HG03457 (cell line): ENCODE measurements at regions not wholly inside any gene's neighbourhood (a gene's known extent, or its start where the extent isn't known, plus 50 kb on each side); places are given as distances from the start of the nearest gene placed in this dataset.

Experiments used
- ATAC-seq: cut with Tn5 transposase; IDR thresholded peaks from one replicate; pipeline ENCODE4 v1.9.1; 2021; ENCODE audit warnings: moderate number of reproducible peaks; ENCODE audit not compliant: unreplicated experiment

GRCh38 chr10:78383378-78384048 lies 349.9 kb downstream of the RPS24 start:
- no peak for ATAC-seq

- ATAC-seq, result no peak
Observed at GRCh38 chr10:78384049-78384431, 350.4 kb downstream of the RPS24 start.

- no peak for ATAC-seq
Observed at GRCh38 chr10:78385599-78385998, 351.9 kb downstream of the RPS24 start.

GRCh38 chr10:78386509-78386908 lies 352.8 kb downstream of the RPS24 start:
- ATAC-seq, result no peak

- ATAC-seq, result no peak
Observed at GRCh38 chr10:78388331-78389050, 354.8 kb downstream of the RPS24 start.

GRCh38 chr10:78389419-78389818 lies 355.8 kb downstream of the RPS24 start:
- no peak for ATAC-seq

- ATAC-seq, result no peak
Observed at GRCh38 chr10:78390051-78390450, 356.4 kb downstream of the RPS24 start.

- ATAC-seq, result no peak
Observed at GRCh38 chr10:78390817-78391216, 357.2 kb downstream of the RPS24 start.

- no peak for ATAC-seq
Observed at GRCh38 chr10:78391585-78391984, 357.9 kb downstream of the RPS24 start.

- no peak for ATAC-seq
Observed at GRCh38 chr10:78392197-78392596, 358.5 kb downstream of the RPS24 start.

GRCh38 chr10:78393094-78393493 lies 359.4 kb downstream of the RPS24 start:
- no peak for ATAC-seq

- ATAC-seq, result no peak
Observed at GRCh38 chr10:78394047-78394446, 360.4 kb downstream of the RPS24 start.

GRCh38 chr10:78395162-78395561 lies 361.5 kb downstream of the RPS24 start:
- no peak for ATAC-seq

GRCh38 chr10:78396754-78397153 lies 363.1 kb downstream of the RPS24 start:
- ATAC-seq, result no peak

GRCh38 chr10:78397786-78398185 lies 364.1 kb downstream of the RPS24 start:
- no peak for ATAC-seq

- ATAC-seq, result no peak
Observed at GRCh38 chr10:78398382-78398781, 364.7 kb downstream of the RPS24 start.

- no peak for ATAC-seq
Observed at GRCh38 chr10:78401624-78402367, 368.1 kb downstream of the RPS24 start.

GRCh38 chr10:78402591-78402990 lies 368.9 kb downstream of the RPS24 start:
- no peak for ATAC-seq

- ATAC-seq, result no peak
Observed at GRCh38 chr10:78403781-78404180, 370.1 kb downstream of the RPS24 start.

GRCh38 chr10:78404296-78404695 lies 370.6 kb downstream of the RPS24 start:
- no peak for ATAC-seq

GRCh38 chr10:78405231-78405630 lies 371.6 kb downstream of the RPS24 start:
- no peak for ATAC-seq

GRCh38 chr10:78405736-78406135 lies 372.1 kb downstream of the RPS24 start:
- no peak for ATAC-seq
